Esophagus (tissue), 2 donors: ENCODE measurements at regions not wholly inside any gene's neighbourhood (a gene's known extent, or its start where the extent isn't known, plus 50 kb on each side); places are given as distances from the start of the nearest gene placed in this dataset.

Source experiments
- H3K27ac ChIP-seq, 2 donors: one replicate each; pipeline ENCODE4 v1.5.1; 2013; ENCODE audit warnings: low read depth in 2 of 2, mild to moderate bottlenecking in 2 of 2, inconsistent platforms in 1 of 2, low read length in 1 of 2, moderate library complexity in 1 of 2
- H3K27me3 ChIP-seq, 2 donors: one replicate each; pipeline ENCODE4 v1.6.1; 2013; ENCODE audit warnings: low read length in 2 of 2, control low read depth in 1 of 2, mild to moderate bottlenecking in 1 of 2; ENCODE audit not compliant: insufficient read depth in 2 of 2, control insufficient read depth in 1 of 2
- H3K36me3 ChIP-seq, 2 donors: one replicate each; pipeline ENCODE4 v1.6.1; 2013; ENCODE audit warnings: low read length in 1 of 2; ENCODE audit not compliant: control insufficient read depth in 2 of 2, insufficient read depth in 2 of 2
- H3K4me1 ChIP-seq, 2 donors: one replicate each; pipeline ENCODE4 v1.6.1; 2013; ENCODE audit warnings: low read length in 1 of 2; ENCODE audit not compliant: control insufficient read depth in 2 of 2, insufficient read depth in 2 of 2
- H3K4me3 ChIP-seq, 2 donors: one replicate each; pipeline ENCODE4 v1.5.1; 2013; ENCODE audit warnings: low read length in 2 of 2, mild to moderate bottlenecking in 2 of 2, low read depth in 1 of 2, moderate library complexity in 1 of 2
- H3K9me3 ChIP-seq, 2 donors: one replicate each; pipeline ENCODE4 v1.6.1; 2013; ENCODE audit warnings: mild to moderate bottlenecking in 2 of 2, low read depth in 1 of 2, low read length in 1 of 2, moderate library complexity in 1 of 2; ENCODE audit not compliant: control insufficient read depth in 2 of 2, insufficient read depth in 1 of 2
- WGBS, 2 donors: extraction: QIAGEN DNeasy Blood & Tissue Kit; methylation state at CpG; one replicate each; pipeline ENCODE4 v1.1.7; 2013; 5-methylcytosine and 5-hydroxymethylcytosine counted together
- donor health status: healthy with polysubstance abuse.
- donor health status: Bipolar disorder and iron deficiency.

DNA sequence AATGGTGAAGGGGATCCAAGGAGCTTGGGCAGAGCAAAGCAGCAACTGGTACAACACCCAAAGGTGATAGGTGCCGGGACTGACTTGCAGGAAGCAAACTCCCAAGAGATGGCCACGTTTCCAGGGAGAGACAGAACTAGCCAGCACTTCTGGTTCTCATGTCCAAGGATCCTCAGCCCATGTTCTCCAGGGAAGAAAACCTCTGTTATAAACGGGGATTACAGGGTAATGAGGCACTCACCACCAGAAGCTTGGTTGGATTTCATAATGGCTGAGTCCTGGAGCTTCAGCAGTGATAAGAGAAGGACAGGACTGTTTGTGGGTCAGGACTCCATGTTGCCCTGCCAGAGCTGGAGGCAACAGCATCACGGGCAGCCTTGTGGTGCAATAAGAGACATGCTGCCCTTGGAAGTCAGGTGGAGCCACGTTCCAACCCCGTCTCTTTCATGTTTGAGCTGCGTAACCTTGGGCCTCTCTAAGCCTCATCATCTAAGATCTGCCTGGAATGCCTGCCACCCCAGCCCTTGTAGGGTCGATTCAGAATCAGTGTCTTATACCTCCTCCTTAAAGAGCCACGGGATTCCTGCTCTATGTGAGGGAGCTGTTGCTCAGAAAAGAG is 181.0 kb downstream of the ABHD5 start:
- WGBS, 2 donors: 77 to 78% methylated on average over 9 of the region's 9 CpGs
- H3K27ac ChIP-seq: no peak overlapping the region
- no peaks in the 10 kb centered on the region for H3K9me3 ChIP-seq

DNA sequence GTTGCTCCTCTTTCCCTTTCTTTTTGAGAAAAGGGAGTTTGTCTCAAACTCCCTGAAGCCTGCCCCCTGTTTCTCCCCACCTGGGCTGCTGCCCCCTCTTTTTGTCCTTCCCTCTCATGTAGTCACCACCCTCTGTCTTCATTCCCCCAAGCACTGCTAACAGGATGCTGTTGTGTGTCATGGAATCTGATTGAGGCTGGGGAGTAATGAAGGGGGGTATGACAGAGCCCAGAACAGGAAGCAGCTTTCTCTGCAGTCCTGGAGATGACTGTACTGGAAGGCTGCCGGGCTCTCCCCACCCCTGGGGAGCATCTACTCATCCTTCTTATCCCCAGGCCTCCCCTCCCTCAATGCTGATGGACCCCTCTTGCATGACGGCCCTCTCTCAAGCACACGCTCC is 181.6 kb downstream of the ABHD5 start:
- Histone ChIP-seq H3K4me1 (no peaks in the 10 kb centered on the region), H3K27ac (no peak overlapping the region), H3K36me3 (no peaks in the 10 kb centered on the region), H3K27me3 (no peaks in the 10 kb centered on the region), H3K9me3 (no peaks in the 10 kb centered on the region), H3K4me3 (no peak overlapping the region)
- WGBS, 2 donors: 55 to 65% methylated on average over 3 of the region's 3 CpGs

More for the DNA sequence above, 181.0 kb downstream of the ABHD5 start:
- H3K27me3 ChIP-seq: no peaks in the 10 kb centered on the region
- H3K4me3 ChIP-seq: no peak overlapping the region
- H3K4me1 ChIP-seq: no peaks in the 10 kb centered on the region
- no peaks in the 10 kb centered on the region for H3K36me3 ChIP-seq

DNA sequence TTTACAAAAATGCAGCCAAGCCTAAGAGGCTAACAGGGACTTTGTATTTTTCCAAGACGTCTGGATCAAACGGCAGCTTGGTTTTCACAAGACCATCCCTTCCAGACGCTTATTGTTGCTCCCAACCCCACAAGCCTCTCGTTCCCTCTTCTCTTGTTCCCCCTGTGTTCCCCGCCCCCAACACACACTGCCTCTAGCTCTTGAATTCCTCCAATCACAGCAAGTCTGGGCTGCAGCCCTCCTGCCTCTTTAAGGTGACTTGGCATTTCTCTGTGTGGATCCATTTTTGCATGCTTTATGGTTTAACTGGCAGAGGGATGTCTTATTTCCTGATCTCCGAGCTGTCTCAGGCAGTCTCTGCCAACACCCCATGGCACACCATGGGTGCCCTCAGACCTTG is 182.2 kb downstream of the ABHD5 start:
- Histone ChIP-seq H3K27ac (no peak overlapping the region), H3K4me3 (no peak overlapping the region), H3K27me3 (no peaks in the 10 kb centered on the region), H3K36me3 (no peaks in the 10 kb centered on the region), H3K9me3 (no peaks in the 10 kb centered on the region), H3K4me1 (no peaks in the 10 kb centered on the region)
- WGBS, 2 donors: 58 to 63% methylated on average over 6 of the region's 6 CpGs

DNA sequence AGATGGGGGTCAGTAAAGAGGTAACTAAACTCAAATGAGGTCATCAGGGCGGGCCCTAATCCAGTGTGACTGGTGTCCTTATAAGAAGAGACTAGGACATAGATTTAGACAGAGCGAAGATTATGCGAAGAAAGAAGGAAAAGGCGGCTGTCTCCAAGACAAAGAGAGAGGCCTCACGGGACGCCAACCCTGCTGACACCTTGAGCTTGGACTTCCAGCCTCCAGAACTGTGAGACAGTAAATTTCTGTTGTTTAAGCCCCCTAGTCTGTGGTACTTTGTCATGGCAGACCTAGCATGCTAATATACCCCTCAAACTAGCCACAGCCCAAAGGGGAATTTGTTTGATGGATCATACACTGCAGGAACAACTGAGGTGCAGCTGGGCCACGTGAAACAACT is 183.0 kb downstream of the ABHD5 start:
- 87 to 90% methylated on average over 7 of the region's 7 CpGs for WGBS, 2 donors
- H3K27ac ChIP-seq: no peak overlapping the region
- H3K36me3 ChIP-seq: no peaks in the 10 kb centered on the region
- H3K9me3 ChIP-seq: no peaks in the 10 kb centered on the region
- H3K4me3 ChIP-seq: no peak overlapping the region
- no peaks in the 10 kb centered on the region for H3K4me1 ChIP-seq
- no peaks in the 10 kb centered on the region for H3K27me3 ChIP-seq

DNA sequence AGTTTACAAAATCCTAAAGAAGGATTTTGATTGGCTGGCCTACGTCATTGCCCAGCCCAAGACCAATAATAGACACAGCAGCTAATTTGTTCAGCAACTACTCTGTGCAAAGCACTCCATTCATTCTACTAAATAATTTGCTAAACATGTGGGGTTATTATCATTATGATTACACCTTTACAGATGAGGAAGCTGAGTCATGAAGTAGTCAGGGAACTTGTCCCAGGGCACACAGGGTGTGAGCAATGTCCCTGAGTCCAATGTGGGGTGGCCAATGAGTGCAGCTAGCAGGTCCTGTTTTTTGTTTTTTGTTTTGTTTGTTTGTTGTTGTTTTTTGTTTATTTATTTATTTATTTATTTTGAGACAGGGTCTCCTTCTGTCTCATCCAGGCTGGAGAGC is 183.6 kb downstream of the ABHD5 start:
- Histone ChIP-seq H3K27me3 (no peaks in the 10 kb centered on the region), H3K9me3 (no peaks in the 10 kb centered on the region), H3K27ac (no peak overlapping the region), H3K4me1 (no peaks in the 10 kb centered on the region), H3K36me3 (no peaks in the 10 kb centered on the region), H3K4me3 (no peak overlapping the region)
- 81 to 86% methylated on average over 1 of the region's 1 CpG for WGBS, 2 donors

DNA sequence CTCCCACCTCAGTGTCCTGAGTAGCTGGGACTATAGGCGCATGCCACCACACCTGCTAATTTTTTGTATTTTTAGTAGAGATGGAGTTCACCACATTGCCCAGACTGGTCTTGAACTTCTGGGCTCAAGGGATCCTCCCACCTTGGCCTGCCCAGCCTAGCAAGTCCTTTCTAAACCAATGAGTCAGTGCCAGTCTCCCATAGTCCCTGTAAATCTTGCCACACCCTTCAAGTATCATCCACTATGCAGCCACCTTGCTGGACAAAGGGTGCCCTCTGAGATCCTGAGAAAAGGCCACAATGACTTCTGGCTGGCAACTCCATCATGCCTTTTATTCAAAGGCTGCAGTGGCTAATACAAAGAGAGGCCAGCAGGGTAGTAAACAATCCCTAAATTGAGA is 184.0 kb downstream of the ABHD5 start:
- no peaks in the 10 kb centered on the region for H3K36me3 ChIP-seq
- no peaks in the 10 kb centered on the region for H3K4me1 ChIP-seq
- 100% methylated on average over 1 of the region's 1 CpG for WGBS, 2 donors
- H3K27me3 ChIP-seq: no peaks in the 10 kb centered on the region
- H3K4me3 ChIP-seq: no peak overlapping the region
- no peak overlapping the region for H3K27ac ChIP-seq
- no peaks in the 10 kb centered on the region for H3K9me3 ChIP-seq

DNA sequence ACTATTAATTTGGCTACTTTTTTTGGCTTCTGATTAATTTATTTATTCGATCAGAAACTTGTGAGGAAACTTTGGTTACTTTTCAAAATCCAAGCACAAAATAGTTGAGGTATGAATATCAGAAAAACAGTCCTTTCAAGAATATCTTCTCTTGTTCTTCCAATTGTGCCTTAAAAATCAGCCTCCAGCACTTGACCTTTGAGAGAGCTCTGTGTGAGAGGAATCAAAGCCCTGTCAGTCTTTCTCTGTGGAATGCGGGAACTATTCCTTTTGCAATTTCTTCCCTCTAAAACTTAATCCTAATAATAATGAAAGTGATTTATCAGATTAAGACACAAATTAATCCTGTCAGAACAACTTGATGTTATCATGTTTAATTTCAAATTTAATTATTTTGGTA is 185.9 kb downstream of the ABHD5 start:
- Histone ChIP-seq H3K9me3 (no peaks in the 10 kb centered on the region), H3K27me3 (no peaks in the 10 kb centered on the region), H3K36me3 (no peaks in the 10 kb centered on the region), H3K27ac (no peak overlapping the region), H3K4me3 (no peak overlapping the region), H3K4me1 (no peaks in the 10 kb centered on the region)
- 87 to 91% methylated on average over 2 of the region's 2 CpGs for WGBS, 2 donors

DNA sequence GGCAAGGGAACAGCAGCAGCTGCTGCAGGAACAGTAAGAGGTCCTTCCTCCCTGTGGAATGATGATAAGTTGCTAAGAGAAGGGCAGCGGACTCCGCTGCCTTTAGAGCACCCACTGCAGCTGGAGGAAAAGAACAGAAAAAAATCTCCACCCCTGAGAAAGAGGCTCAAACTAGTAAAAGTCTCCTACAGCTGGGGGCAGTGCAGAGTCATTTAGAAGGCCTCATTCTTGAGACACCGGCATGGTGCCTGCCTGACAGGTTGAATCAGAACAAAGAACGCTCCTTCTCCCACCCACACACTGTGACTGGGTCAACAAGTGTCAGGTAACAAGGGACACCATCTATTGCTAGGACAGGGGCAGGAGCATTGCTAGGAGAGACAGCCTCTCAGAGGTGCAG is 188.4 kb downstream of the ABHD5 start:
- Histone ChIP-seq H3K4me3 (no peak overlapping the region), H3K9me3 (no peaks in the 10 kb centered on the region), H3K27ac (no peak overlapping the region), H3K4me1 (no peaks in the 10 kb centered on the region), H3K36me3 (no peaks in the 10 kb centered on the region), H3K27me3 (no peaks in the 10 kb centered on the region)
- WGBS, 2 donors: 32 to 38% methylated on average over 4 of the region's 4 CpGs

DNA sequence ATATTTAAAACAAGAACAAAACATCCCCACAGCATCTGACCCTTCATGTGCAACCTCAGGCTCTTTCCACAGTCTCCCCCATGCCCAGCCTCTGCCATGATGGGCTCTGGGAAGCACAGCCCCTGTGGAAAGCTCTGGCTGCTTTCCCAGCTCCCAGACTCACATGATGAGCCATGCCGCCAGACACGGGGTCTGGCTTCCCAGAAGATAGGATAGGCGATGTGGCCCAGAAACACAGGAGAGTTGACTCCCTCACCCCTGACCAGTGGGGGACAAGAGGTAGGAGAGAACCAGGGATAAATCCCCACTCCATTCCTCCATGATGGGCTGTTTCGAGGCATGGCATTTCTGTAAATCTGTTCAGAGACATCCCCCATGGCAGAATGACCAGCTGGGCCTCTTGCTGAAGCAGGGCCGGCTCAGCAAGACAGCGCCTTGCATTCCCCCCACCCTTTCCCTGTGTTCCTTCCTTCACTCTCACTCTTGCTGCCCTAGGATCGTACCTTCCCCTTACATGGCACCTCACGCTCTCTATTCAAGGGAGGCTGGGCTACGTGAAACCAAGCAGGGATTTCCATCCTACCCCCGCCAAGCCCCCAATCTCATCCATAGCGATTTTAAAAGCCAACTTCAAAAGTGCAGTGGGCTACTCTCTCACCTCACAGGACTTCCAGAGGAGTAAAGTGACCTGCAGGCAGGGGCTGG is 192.4 kb downstream of the ABHD5 start:
- Histone ChIP-seq H3K4me1 (no peaks in the 10 kb centered on the region), H3K9me3 (no peaks in the 10 kb centered on the region), H3K4me3 (no peak overlapping the region), H3K27me3 (no peaks in the 10 kb centered on the region), H3K27ac (no peak overlapping the region), H3K36me3 (no peaks in the 10 kb centered on the region)
- WGBS, 2 donors: 89% methylated on average over 11 of the region's 11 CpGs

DNA sequence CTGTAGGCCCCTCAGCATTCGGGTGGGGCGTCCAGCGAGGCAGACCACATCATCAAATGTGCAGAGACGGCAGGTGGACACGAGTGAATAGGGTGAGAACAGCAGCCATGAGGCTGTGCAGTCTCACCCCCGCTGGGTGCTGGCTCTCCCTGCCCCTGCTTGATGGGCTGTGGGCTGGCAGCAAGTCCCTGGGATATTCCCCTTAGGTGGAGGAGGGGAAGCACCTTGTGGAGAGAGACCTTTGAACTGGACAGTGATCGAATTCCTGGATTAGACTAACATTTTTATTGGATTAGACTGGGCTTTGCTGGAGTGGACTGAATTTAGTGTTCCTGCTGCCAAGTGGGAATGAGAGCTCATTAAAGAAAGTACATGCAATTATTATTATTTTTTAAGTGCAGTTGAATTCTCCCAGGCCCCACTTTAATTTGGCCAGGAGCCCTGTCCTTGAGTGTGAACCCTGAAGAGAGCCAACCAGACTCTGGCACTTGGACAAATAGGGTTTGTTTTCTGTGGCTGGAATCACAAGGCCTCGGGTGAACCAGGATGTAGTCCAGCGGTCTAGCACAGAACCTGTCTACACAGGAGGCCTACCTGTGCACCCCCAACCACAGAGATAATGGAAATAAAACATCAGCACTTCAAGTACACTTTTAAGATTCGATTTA is 193.1 kb downstream of the ABHD5 start:
- H3K27ac ChIP-seq: no peak overlapping the region

More for the DNA sequence above, 193.1 kb downstream of the ABHD5 start:
- Histone ChIP-seq H3K4me3 (no peak overlapping the region), H3K4me1 (no peaks in the 10 kb centered on the region), H3K9me3 (no peaks in the 10 kb centered on the region), H3K36me3 (no peaks in the 10 kb centered on the region), H3K27me3 (no peaks in the 10 kb centered on the region)
- 71 to 72% methylated on average over 10 of the region's 10 CpGs for WGBS, 2 donors
